ENCODE measurements at regions not wholly inside any gene's neighbourhood (a gene's known extent, or its start where the extent isn't known, plus 50 kb on each side); places are given as distances from the start of the nearest gene placed in this dataset.
A peak's percentile ranks its signal among the peaks of the same experiment; 100 is the strongest.

- H3K9me3 ChIP-seq (replicated peaks in 1 of 3): peaks cover 0 to 94% (median 9%) of the 10 kb centered on the region in 3 donors
- peak in 1 of 7 donors; percentile 9 for DNase-seq
- H3K4me1 ChIP-seq (replicated peaks in 1 of 2): no peaks in the 10 kb centered on the region
- intact Hi-C loops (cut with DNase I): no loop called here
- TF ChIP-seq POLR2A (IDR thresholded peaks at IDR 0.05) (no peak), CTCF (IDR thresholded peaks at IDR 0.05) (no peak)
- WGBS, 4 donors: 90 to 100% (median 94%) methylated on average over 3 to 8 of the region's 8 CpGs
- H3K4me3 ChIP-seq: no peak overlapping the region
- H3K27me3 ChIP-seq: no peaks in the 10 kb centered on the region
- H3K27ac ChIP-seq: no peak overlapping the region
- H3K36me3 ChIP-seq (replicated peaks in 1 of 2): peaks cover 0 to 27% of the 10 kb centered on the region in 2 donors
Measured at GRCh38 chr15:25054329-25054728, 99.5 kb downstream of the SNRPN start.

DNA sequence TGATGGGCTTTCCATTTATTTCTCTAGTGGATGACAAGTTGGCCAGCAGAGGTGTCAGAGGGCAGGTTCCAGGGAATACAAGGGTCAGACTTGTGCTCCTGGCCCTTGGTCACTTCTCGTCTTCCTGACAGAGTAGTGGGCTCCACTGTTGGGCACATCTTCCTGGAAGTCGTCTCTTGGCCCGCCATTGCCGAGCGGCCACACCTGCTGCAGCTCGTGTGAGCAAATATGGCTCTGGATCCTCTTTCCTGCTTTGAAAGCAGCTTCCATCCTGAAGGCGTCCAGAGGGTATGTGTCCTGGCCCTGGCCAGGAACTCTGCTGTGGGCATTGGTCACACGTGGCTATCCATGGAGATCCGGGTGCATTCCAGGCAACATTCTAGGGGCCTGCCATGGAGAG lies 100.2 kb downstream of the SNRPN start:
- no peak overlapping the region for H3K27ac ChIP-seq
- peaks cover 0 to 94% (median 9%) of the 10 kb centered on the region in 3 donors for H3K9me3 ChIP-seq (replicated peaks in 1 of 3)
- 91 to 97% (median 93%) methylated on average over 7 to 9 of the region's 9 CpGs for WGBS, 4 donors
- peaks cover 0 to 33% of the 10 kb centered on the region in 2 donors for H3K36me3 ChIP-seq (replicated peaks in 1 of 2)
- H3K4me3 ChIP-seq: no peak overlapping the region
- H3K27me3 ChIP-seq: no peaks in the 10 kb centered on the region
- intact Hi-C loops (cut with DNase I): no loop called here
- no peaks in the 10 kb centered on the region for H3K4me1 ChIP-seq (replicated peaks in 1 of 2)
- DNase-seq: no peak
- TF ChIP-seq POLR2A (IDR thresholded peaks at IDR 0.05): no peak
- no peak for TF ChIP-seq CTCF (IDR thresholded peaks at IDR 0.05)

- Histone ChIP-seq H3K27ac (no peak overlapping the region), H3K36me3 (replicated peaks in 1 of 2) (peaks cover 0 to 39% of the 10 kb centered on the region in 2 donors), H3K4me3 (no peak overlapping the region), H3K9me3 (replicated peaks in 1 of 3) (peaks cover 0 to 95% (median 9%) of the 10 kb centered on the region in 3 donors), H3K4me1 (replicated peaks in 1 of 2) (no peaks in the 10 kb centered on the region), H3K27me3 (no peaks in the 10 kb centered on the region)
- TF ChIP-seq POLR2A (IDR thresholded peaks at IDR 0.05) (no peak), CTCF (IDR thresholded peaks at IDR 0.05) (no peak)
- intact Hi-C loops (cut with DNase I): no loop called here
- peak in 3 of 7 donors; percentile 8 to 50 (median 18) for DNase-seq
- 86 to 94% (median 89%) methylated on average over 5 to 9 of the region's 9 CpGs for WGBS, 4 donors
Measured at GRCh38 chr15:25055356-25056068, 100.7 kb downstream of the SNRPN start.

DNA sequence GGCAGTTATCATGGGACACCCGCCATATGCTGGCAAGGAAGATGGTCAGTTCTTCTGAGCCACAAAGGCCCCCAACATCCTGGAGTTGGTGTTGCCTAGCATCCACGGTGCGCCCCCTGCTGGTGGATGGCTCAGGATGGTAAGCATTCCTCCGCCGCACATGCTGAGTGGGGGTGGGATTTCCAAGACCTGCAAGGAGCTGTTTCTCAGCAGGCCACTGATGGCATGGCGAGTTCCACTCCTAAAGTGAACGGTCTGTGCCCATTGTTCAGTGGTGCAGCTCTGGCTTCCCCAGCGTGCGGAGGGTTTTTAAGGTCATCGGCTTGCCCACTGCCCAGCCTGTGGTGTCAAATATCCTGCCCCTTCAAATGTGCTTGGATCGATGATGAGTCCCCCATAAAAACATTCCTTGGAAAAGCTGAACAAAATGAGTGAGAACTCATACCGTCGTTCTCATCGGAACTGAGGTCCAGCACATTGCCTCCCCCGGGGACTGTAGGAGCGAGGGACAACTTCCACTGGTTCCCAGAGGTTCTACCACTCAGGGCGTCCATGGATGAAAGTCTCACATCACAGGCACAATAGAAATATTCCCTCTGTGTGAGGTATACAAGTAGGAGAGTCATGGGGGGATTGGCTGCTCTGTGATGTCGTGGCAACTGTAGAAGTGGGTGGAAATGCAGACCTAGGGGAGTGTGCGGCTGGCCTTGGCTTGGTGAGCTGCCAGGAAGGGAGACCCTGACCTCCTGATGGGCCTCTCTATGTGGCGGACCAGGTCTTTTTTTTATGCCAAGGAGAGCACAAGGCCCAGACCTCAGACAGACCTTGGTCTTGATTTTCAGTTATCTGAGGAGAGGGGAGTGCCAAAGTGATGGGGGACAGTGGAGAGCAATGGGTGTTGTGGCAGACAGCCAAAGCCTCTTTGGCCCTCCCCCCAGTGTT lies 102.0 kb downstream of the SNRPN start:
- WGBS, 4 donors: 87 to 97% (median 90%) methylated on average over 7 to 20 of the region's 20 CpGs
- no peak overlapping the region for H3K4me3 ChIP-seq
- H3K36me3 ChIP-seq (replicated peaks in 1 of 2): peaks cover 0 to 41% of the 10 kb centered on the region in 2 donors
- TF ChIP-seq CTCF (IDR thresholded peaks at IDR 0.05) (no peak), POLR2A (IDR thresholded peaks at IDR 0.05) (no peak)
- peak in 3 of 7 donors; percentile 14 to 48 (median 23) for DNase-seq
- intact Hi-C loops (cut with DNase I): no loop called here
- H3K27ac ChIP-seq: no peak overlapping the region
- H3K4me1 ChIP-seq (replicated peaks in 1 of 2): no peaks in the 10 kb centered on the region
- H3K9me3 ChIP-seq (replicated peaks in 1 of 3): peaks cover 0 to 97% (median 9%) of the 10 kb centered on the region in 3 donors
- H3K27me3 ChIP-seq: no peaks in the 10 kb centered on the region
